Adrenal gland (tissue), 9 donors: ENCODE measurements at regions not wholly inside any gene's neighbourhood (a gene's known extent, or its start where the extent isn't known, plus 50 kb on each side); places are given as distances from the start of the nearest gene placed in this dataset.

Experiments
- DNase-seq, 7 donors: peaks; one replicate each; pipeline ENCODE4 v3.0.0-alpha.2; 2019 to 2020
- H3K27ac ChIP-seq, 5 donors: fragments of 200-600 bp; sonication (generic) in 4 of 5; 1 replicate in 3 of 5; 2 replicates in 2 of 5; pipeline versions ENCODE4 v1.5.1 to v1.8.0; 2016 to 2020; ENCODE audit warnings: mild to moderate bottlenecking in 1 of 5
- H3K27me3 ChIP-seq: fragments of 200-600 bp; 2 replicates; pipeline ENCODE4 v1.8.0; 2021
- H3K36me3 ChIP-seq, 2 donors: fragments of 200-600 bp; replicated peaks in 1 of 2; 1 replicate in 1 of 2; 2 replicates in 1 of 2; pipeline versions ENCODE4 v1.5.1 to v1.8.0; 2018 to 2022
- H3K4me1 ChIP-seq, 2 donors: fragments of 200-600 bp; replicated peaks in 1 of 2; 1 replicate in 1 of 2; 2 replicates in 1 of 2; pipeline versions ENCODE4 v1.5.1 to v1.8.0; 2018 to 2021
- H3K4me3 ChIP-seq, 4 donors: fragments of 200-600 bp; sonication (generic) in 3 of 4; one replicate each; pipeline ENCODE4 v1.5.1; 2016 to 2018
- H3K9me3 ChIP-seq, 3 donors: fragments of 200-600 bp; sonication (generic) in 1 of 3; replicated peaks in 1 of 3; 1 replicate in 2 of 3; 2 replicates in 1 of 3; pipeline versions ENCODE4 v1.5.1 to v1.8.0; 2016 to 2021
- POLR2A ChIP-seq, 2 donors: fragments of 450-650 bp; IDR thresholded peaks; one replicate each; pipeline ENCODE4 v1.6.1; 2017; ENCODE audit warnings: antibody characterized with exemption in 2 of 2, mild to moderate bottlenecking in 2 of 2, moderate library complexity in 1 of 2
- WGBS, 4 donors: extraction: QIAGEN DNeasy Blood & Tissue Kit in 2 of 4; methylation state at CpG; one replicate each; pipeline versions ENCODE4 v1.1.5 to v1.1.7; 2013 to 2017; 5-methylcytosine and 5-hydroxymethylcytosine counted together
- intact Hi-C, 2 donors: fragments of 100-400 bp; cut with DNase I; formaldehyde crosslinking; loops; one replicate each; pipeline versions ENCODE4 v1.14.1 to v1.15.0; 2022 to 2023
- TF ChIP-seq, protein P1 (sequence below), 6 experiments: fragments of 450-650 bp in 4 of 6; fragments of 200-600 bp in 2 of 6; sonication (generic) in 1 of 6; IDR thresholded peaks; 1 replicate in 5 of 6; 2 replicates in 1 of 6; pipeline versions ENCODE4 v1.5.1 to v1.8.0; 2016 to 2021; ENCODE audit warnings: antibody characterized with exemption in 6 of 6, mild to moderate bottlenecking in 2 of 6, moderate library complexity in 1 of 6
- donor health status: healthy with polysubstance abuse.
- donor health status: Bipolar disorder and iron deficiency.
- donor health status: DM: yes; HTN: yes; CAD: no.
- donor health status: DM: no; HTN: no; CAD: no.
- donor health status: DM: no; HTN: no; CAD: no.

DNA sequence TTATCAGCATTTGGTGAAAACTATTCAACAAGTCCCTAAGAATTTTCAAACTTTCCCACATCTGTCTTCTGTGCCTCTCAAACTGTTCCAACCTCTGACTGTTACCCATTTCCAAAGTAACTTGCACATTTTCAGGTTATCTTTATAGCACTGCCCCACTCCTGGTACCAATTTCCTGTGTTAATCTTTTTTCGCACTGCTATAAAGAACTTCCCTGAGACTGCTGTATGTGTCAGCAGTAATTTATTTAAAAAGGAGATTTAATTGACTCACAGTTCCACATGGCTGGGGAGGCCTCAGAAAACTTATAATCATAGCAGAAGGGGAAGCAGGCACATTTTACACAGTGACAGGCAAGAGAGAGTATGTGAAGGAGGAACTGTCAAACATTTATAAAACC, 310.9 kb upstream of the SLITRK3 start:
- Histone ChIP-seq H3K27me3 (no peaks in the 10 kb centered on the region), H3K4me3 (no peak overlapping the region), H3K36me3 (no peaks in the 10 kb centered on the region), H3K9me3 (no peaks in the 10 kb centered on the region), H3K27ac (no peak overlapping the region), H3K4me1 (no peaks in the 10 kb centered on the region)
- intact Hi-C loops = no loop called here
- TF ChIP-seq, protein P1, sequence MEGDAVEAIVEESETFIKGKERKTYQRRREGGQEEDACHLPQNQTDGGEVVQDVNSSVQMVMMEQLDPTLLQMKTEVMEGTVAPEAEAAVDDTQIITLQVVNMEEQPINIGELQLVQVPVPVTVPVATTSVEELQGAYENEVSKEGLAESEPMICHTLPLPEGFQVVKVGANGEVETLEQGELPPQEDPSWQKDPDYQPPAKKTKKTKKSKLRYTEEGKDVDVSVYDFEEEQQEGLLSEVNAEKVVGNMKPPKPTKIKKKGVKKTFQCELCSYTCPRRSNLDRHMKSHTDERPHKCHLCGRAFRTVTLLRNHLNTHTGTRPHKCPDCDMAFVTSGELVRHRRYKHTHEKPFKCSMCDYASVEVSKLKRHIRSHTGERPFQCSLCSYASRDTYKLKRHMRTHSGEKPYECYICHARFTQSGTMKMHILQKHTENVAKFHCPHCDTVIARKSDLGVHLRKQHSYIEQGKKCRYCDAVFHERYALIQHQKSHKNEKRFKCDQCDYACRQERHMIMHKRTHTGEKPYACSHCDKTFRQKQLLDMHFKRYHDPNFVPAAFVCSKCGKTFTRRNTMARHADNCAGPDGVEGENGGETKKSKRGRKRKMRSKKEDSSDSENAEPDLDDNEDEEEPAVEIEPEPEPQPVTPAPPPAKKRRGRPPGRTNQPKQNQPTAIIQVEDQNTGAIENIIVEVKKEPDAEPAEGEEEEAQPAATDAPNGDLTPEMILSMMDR (IDR thresholded peaks at IDR 0.05) = no peak
- no peak for TF ChIP-seq POLR2A (IDR thresholded peaks at IDR 0.05)
- 79 to 98% (median 95%) methylated on average over 1 of the region's 1 CpG for WGBS, 4 donors
- DNase-seq = no peak

DNA sequence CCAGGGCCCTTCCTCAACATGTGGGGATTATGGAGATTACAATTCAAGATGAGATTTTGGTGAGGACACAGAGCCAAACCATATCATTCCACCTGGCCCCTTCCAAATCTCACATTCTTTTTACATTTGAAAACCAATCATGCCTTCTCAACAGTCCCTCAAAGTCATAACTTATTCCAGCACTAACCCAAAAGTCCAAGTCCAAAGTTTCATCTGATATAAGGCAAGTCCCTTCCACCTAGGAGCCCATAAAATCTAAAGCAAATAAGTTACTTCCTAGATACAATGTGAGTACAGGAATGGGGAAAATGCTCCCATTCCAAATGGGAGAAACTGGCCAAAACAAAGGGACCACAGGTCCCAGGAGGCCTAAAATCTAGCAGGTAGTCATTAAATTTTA, 309.5 kb upstream of the SLITRK3 start:
- no peak for DNase-seq
- no peaks in the 10 kb centered on the region for H3K4me1 ChIP-seq
- intact Hi-C loops = no loop called here

DNA sequence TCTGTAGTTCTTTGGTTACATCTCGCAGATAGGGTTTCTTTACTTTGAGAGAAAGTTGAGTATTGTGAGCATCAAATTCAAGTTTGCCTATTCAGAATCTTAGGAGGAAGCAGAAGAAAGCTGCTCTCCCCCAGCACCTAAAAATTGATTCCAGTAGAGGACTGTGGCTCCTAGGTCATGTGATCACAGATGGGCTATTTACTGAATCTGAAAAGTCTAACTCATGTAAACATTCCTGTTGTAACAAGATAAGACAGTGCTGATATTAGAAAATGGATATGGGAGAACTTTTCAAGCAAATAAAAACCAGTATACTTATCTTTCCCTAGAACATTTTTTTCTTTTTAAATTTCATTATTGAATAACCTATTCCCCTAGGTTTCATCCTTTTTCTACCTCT, 308.4 kb upstream of the SLITRK3 start:
- Histone ChIP-seq H3K27me3 (no peaks in the 10 kb centered on the region), H3K4me1 (no peaks in the 10 kb centered on the region), H3K36me3 (no peaks in the 10 kb centered on the region), H3K27ac (no peak overlapping the region), H3K4me3 (no peak overlapping the region), H3K9me3 (no peaks in the 10 kb centered on the region)
- no peak for TF ChIP-seq POLR2A (IDR thresholded peaks at IDR 0.05)
- TF ChIP-seq, protein P1 (IDR thresholded peaks at IDR 0.05) = no peak
- intact Hi-C loops = no loop called here
- no peak for DNase-seq
- WGBS, 4 donors = 87 to 100% (median 92%) methylated on average over 1 of the region's 1 CpG

More for the DNA sequence above, 309.5 kb upstream of the SLITRK3 start:
- Histone ChIP-seq H3K27me3 (no peaks in the 10 kb centered on the region), H3K9me3 (no peaks in the 10 kb centered on the region), H3K4me3 (no peak overlapping the region), H3K36me3 (no peaks in the 10 kb centered on the region), H3K27ac (no peak overlapping the region)
- TF ChIP-seq, protein P1 (IDR thresholded peaks at IDR 0.05) = no peak
- no peak for TF ChIP-seq POLR2A (IDR thresholded peaks at IDR 0.05)

DNA sequence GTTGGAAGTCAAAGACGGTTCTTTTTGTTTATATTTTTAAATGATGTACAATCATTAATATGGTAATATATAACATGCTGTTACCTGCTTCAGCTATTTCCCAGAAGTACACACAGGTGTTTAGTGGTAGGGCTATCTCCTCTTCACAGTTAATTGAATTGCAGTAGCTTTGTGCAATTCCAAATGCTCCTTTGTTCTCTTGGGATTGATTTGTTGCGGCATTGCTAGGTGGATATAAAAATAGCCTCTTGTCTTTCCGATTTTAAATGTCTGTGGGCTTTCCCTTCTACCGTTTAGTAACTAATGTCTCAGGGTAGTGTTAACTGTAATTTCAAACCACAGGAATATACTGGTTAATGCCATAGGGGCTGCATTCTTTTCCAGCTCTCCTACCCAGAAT, 307.6 kb upstream of the SLITRK3 start:
- 68 to 75% (median 72%) methylated on average over 4 of the region's 4 CpGs for WGBS, 4 donors
- no peaks in the 10 kb centered on the region for H3K4me1 ChIP-seq
- intact Hi-C loops = no loop called here
- no peak for DNase-seq
- no peak overlapping the region for H3K27ac ChIP-seq
- H3K36me3 ChIP-seq = no peaks in the 10 kb centered on the region
- no peaks in the 10 kb centered on the region for H3K27me3 ChIP-seq
- no peak for TF ChIP-seq POLR2A (IDR thresholded peaks at IDR 0.05)
- TF ChIP-seq, protein P1 (IDR thresholded peaks at IDR 0.05) = no peak
- H3K9me3 ChIP-seq = no peaks in the 10 kb centered on the region
- no peak overlapping the region for H3K4me3 ChIP-seq
